ENCODE measurements at regions not wholly inside any gene's neighbourhood (a gene's known extent, or its start where the extent isn't known, plus 50 kb on each side); places are given as distances from the start of the nearest gene placed in this dataset.

- no peak for TF ChIP-seq CBX8 (IDR thresholded peaks at IDR 0.05; ENCODE audit: borderline replicate concordance, low read depth, low read length)
- no peak for TF ChIP-seq CTCF (IDR thresholded peaks at IDR 0.05; ENCODE audit: control extremely low read depth in 1 of 3, insufficient read depth in 1 of 3, low read depth in 1 of 3, low read length in 3 of 3)
- TF ChIP-seq ZNF274 (IDR thresholded peaks at IDR 0.05; ENCODE audit: borderline replicate concordance, extremely low read depth, low read length), result no peak
- no peak for TF ChIP-seq EP300 (IDR thresholded peaks at IDR 0.05; ENCODE audit: borderline replicate concordance in 1 of 2, low read depth in 2 of 2, low read length in 2 of 2)
- TF ChIP-seq POLR2A (IDR thresholded peaks at IDR 0.05; ENCODE audit: control extremely low read depth in 1 of 2, low read depth in 2 of 2, low read length in 2 of 2), result no peak
- no peak for TF ChIP-seq TAF1 (IDR thresholded peaks at IDR 0.05; ENCODE audit: low read depth, low read length)
- no peak for TF ChIP-seq JUN (IDR thresholded peaks at IDR 0.05; ENCODE audit: low read depth, low read length)
These were observed 92.4 kb upstream of the CXCL14 start for GRCh38 chr5:135671052-135671705.

Data from H1 (cell line).